HEK293 (cell line): ENCODE measurements at regions not wholly inside any gene's neighbourhood (a gene's known extent, or its start where the extent isn't known, plus 50 kb on each side); places are given as distances from the start of the nearest gene placed in this dataset.

Experiments
- CTCF ChIA-PET: fragments of 350-600 bp; formaldehyde crosslinking; extraction: SDS; loops from one replicate; lab custom pipeline; 2021; ENCODE audit warnings: antibody characterized with exemption; lab: Yijun Ruan, JAX
- POLR2A ChIA-PET: fragments of 300-600 bp; formaldehyde crosslinking; extraction: SDS; loops from one replicate; lab custom pipeline; 2020; ENCODE audit warnings: antibody characterized with exemption, inconsistent platforms; lab: Yijun Ruan, JAX
- H3K27ac ChIP-seq: fragments of 200-500 bp; sonication (Bioruptor generic); 2 replicates; pipeline ENCODE4 v1.5.1; 2014; ENCODE audit warnings: low read depth, low read length, control low read depth, inconsistent platforms; ENCODE audit errors: extremely low read depth
- H3K36me3 ChIP-seq, 2 experiments: fragments of 200-500 bp in 1 of 2; sonication (Bioruptor generic) in 1 of 2; 1 replicate in 1 of 2; 2 replicates in 1 of 2; pipeline ENCODE4 v1.5.1; 2014 to 2017; ENCODE audit warnings: inconsistent platforms in 2 of 2, low read length in 2 of 2; ENCODE audit not compliant: control insufficient read depth in 2 of 2, insufficient read depth in 1 of 2
- H3K4me1 ChIP-seq: fragments of 200-500 bp; sonication (Bioruptor generic); 2 replicates; pipeline ENCODE4 v1.5.1; 2014; ENCODE audit warnings: mild to moderate bottlenecking, low read length, inconsistent platforms; ENCODE audit not compliant: control insufficient read depth, insufficient read depth
- H3K4me3 ChIP-seq: 2 replicates; pipeline ENCODE4 v1.5.1; 2011; ENCODE audit warnings: low read depth, mild to moderate bottlenecking, control low read depth, low read length, moderate library complexity
- H3K9me3 ChIP-seq: fragments of 200-500 bp; sonication (Bioruptor generic); 2 replicates; pipeline ENCODE4 v1.5.1; 2014; ENCODE audit warnings: low read depth, low read length, inconsistent platforms; ENCODE audit not compliant: control insufficient read depth, insufficient read depth
- EGR2 ChIP-seq: fragments of 450-650 bp; formaldehyde crosslinking; IDR thresholded peaks from 2 replicates; pipeline ENCODE4 v1.5.1; 2016; ENCODE audit warnings: low read depth, missing biosample characterization, missing genetic modification characterization
- KLF8 ChIP-seq: fragments of 450-650 bp; formaldehyde crosslinking; IDR thresholded peaks from 2 replicates; pipeline ENCODE4 v1.5.1; 2016; ENCODE audit warnings: missing biosample characterization, missing genetic modification characterization
- ZBTB17 ChIP-seq: fragments of 450-650 bp; formaldehyde crosslinking; IDR thresholded peaks from 2 replicates; pipeline ENCODE4 v1.5.1; 2016; ENCODE audit warnings: missing biosample characterization, missing genetic modification characterization
- ZBTB20 ChIP-seq: fragments of 450-650 bp; formaldehyde crosslinking; IDR thresholded peaks from 2 replicates; pipeline ENCODE4 v1.5.1; 2016; ENCODE audit warnings: missing biosample characterization, missing genetic modification characterization
- ZNF10 ChIP-seq: fragments of 450-650 bp; formaldehyde crosslinking; IDR thresholded peaks from 2 replicates; pipeline ENCODE4 v1.5.1; 2017; ENCODE audit warnings: missing biosample characterization, missing genetic modification characterization
- ZNF133 ChIP-seq: fragments of 450-650 bp; formaldehyde crosslinking; IDR thresholded peaks from 2 replicates; pipeline ENCODE4 v1.5.1; 2016; ENCODE audit warnings: missing biosample characterization, missing genetic modification characterization
- ZNF23 ChIP-seq: fragments of 450-650 bp; formaldehyde crosslinking; IDR thresholded peaks from 2 replicates; pipeline ENCODE4 v1.5.1; 2016; ENCODE audit warnings: missing biosample characterization, missing genetic modification characterization, borderline replicate concordance
- ZNF239 ChIP-seq: fragments of 450-650 bp; formaldehyde crosslinking; IDR thresholded peaks from 2 replicates; pipeline ENCODE4 v1.5.1; 2016; ENCODE audit warnings: missing biosample characterization, missing genetic modification characterization
- ZNF548 ChIP-seq: fragments of 450-650 bp; formaldehyde crosslinking; IDR thresholded peaks from 2 replicates; pipeline ENCODE4 v1.5.1; 2016; ENCODE audit warnings: missing biosample characterization, missing genetic modification characterization
- ZNF571 ChIP-seq: fragments of 450-650 bp; formaldehyde crosslinking; IDR thresholded peaks from 2 replicates; pipeline ENCODE4 v1.5.0; 2017; ENCODE audit warnings: missing biosample characterization, missing genetic modification characterization
- ZNF621 ChIP-seq: fragments of 450-650 bp; formaldehyde crosslinking; IDR thresholded peaks from 2 replicates; pipeline ENCODE4 v1.5.1; 2017; ENCODE audit warnings: missing biosample characterization, missing genetic modification characterization
- TF ChIP-seq, protein P1 (sequence below): fragments of 450-650 bp; formaldehyde crosslinking; IDR thresholded peaks from 2 replicates; pipeline ENCODE4 v1.5.1; 2016; ENCODE audit warnings: missing biosample characterization, missing genetic modification characterization, low read depth
- TF ChIP-seq, protein P2 (sequence below): fragments of 450-650 bp; formaldehyde crosslinking; IDR thresholded peaks from 2 replicates; pipeline ENCODE4 v1.5.1; 2016; ENCODE audit warnings: missing biosample characterization, missing genetic modification characterization
- TF ChIP-seq, protein P3 (sequence below): fragments of 450-650 bp; formaldehyde crosslinking; IDR thresholded peaks from 2 replicates; pipeline ENCODE4 v1.5.1; 2016; ENCODE audit warnings: missing biosample characterization, missing genetic modification characterization
- TF ChIP-seq, protein P4 (sequence below): fragments of 450-650 bp; formaldehyde crosslinking; IDR thresholded peaks from 2 replicates; pipeline ENCODE4 v1.5.1; 2016; ENCODE audit warnings: missing biosample characterization, missing genetic modification characterization

DNA sequence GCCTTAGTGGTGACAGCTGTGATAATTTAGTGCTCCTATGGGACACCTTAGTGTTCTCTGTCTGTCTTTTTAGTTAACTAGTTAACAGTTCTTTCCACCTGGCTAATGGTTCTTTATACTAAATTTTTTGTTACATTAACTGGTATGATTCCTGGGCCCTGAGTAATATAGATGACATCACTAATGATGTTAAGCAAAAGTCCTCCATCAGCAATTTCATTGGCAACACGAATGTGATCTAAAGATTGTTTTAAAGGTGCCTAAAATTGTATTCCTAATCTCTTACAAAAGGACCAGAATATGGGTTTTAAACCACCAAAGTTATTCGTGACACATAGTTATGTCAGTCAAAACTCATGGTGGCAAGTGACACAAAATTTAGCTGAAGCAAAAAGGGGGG lies 235.3 kb downstream of the TENT4A start:
- H3K4me3 ChIP-seq: no peak overlapping the region
- H3K9me3 ChIP-seq: no peaks in the 10 kb centered on the region
- H3K36me3 ChIP-seq: no peaks in the 10 kb centered on the region
- H3K4me1 ChIP-seq: no peaks in the 10 kb centered on the region
- TF ChIP-seq, protein P1, sequence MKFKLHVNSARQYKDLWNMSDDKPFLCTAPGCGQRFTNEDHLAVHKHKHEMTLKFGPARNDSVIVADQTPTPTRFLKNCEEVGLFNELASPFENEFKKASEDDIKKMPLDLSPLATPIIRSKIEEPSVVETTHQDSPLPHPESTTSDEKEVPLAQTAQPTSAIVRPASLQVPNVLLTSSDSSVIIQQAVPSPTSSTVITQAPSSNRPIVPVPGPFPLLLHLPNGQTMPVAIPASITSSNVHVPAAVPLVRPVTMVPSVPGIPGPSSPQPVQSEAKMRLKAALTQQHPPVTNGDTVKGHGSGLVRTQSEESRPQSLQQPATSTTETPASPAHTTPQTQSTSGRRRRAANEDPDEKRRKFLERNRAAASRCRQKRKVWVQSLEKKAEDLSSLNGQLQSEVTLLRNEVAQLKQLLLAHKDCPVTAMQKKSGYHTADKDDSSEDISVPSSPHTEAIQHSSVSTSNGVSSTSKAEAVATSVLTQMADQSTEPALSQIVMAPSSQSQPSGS (tag by site-specific recombination): 0 out of 2 replicates have a peak, but pooled peaks have one; percentile 5
- TF ChIP-seq, protein P2, sequence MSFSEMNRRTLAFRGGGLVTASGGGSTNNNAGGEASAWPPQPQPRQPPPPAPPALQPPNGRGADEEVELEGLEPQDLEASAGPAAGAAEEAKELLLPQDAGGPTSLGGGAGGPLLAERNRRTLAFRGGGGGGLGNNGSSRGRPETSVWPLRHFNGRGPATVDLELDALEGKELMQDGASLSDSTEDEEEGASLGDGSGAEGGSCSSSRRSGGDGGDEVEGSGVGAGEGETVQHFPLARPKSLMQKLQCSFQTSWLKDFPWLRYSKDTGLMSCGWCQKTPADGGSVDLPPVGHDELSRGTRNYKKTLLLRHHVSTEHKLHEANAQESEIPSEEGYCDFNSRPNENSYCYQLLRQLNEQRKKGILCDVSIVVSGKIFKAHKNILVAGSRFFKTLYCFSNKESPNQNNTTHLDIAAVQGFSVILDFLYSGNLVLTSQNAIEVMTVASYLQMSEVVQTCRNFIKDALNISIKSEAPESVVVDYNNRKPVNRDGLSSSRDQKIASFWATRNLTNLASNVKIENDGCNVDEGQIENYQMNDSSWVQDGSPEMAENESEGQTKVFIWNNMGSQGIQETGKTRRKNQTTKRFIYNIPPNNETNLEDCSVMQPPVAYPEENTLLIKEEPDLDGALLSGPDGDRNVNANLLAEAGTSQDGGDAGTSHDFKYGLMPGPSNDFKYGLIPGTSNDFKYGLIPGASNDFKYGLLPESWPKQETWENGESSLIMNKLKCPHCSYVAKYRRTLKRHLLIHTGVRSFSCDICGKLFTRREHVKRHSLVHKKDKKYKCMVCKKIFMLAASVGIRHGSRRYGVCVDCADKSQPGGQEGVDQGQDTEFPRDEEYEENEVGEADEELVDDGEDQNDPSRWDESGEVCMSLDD: no peak
- TF ChIP-seq, all 188 proteins: peak for 1
- ChIA-PET CTCF (no interaction called here), POLR2A (no interaction called here)
- no peak overlapping the region for H3K27ac ChIP-seq

DNA sequence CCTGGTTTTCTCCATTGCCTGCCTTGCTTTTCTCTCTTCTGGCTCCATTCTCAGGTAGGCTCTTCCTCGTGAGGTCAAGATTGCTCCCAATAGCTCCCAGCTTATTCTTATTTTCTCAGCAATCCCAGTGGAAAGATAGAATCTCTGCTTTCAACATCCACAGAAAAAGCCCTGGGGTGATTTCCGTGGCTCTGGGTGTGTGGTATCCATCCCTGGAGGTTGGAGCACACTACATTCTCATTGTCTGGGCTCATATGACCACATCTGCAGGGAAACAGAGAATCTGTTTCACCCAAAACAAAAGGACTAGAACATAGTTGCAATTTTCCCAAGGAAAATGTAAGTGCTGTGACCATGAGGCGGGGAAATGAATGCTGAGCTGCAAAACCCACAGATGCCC lies 236.0 kb downstream of the TENT4A start:
- H3K27ac ChIP-seq: no peak overlapping the region
- CTCF ChIA-PET: no interaction called here
- no peak overlapping the region for H3K4me3 ChIP-seq
- TF ChIP-seq KLF8 (tag by site-specific recombination) (no peak), ZNF133 (tag by site-specific recombination) (no peak), ZNF10 (tag by site-specific recombination) (no peak), ZNF621 (no peak), ZNF548 (no peak), ZBTB17 (tag by site-specific recombination) (no peak)
- TF ChIP-seq, all 188 proteins: peak for 0
- Histone ChIP-seq H3K36me3 (no peaks in the 10 kb centered on the region), H3K4me1 (no peaks in the 10 kb centered on the region), H3K9me3 (no peaks in the 10 kb centered on the region)
- POLR2A ChIA-PET: no interaction called here

DNA sequence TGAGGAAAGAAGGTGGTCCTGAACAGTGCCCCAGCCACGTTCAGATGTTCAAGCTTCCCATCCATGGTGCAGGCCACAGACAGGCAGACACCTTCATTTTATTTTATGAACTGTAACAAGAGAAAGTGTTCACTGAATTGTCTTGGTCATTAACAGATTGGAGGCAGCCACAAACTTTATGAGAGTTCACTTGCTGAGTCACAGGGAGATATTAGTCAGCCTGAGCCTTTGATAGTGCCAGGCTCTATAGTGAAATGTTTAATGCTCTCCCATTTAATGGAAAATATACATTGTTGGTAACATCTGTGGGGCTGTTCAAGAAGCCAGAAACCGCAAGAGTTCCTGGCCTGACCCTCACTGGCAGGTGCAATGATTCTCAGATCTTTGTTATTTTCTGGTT lies 237.0 kb downstream of the TENT4A start:
- ChIA-PET CTCF (no interaction called here), POLR2A (no interaction called here)
- Histone ChIP-seq H3K4me3 (no peak overlapping the region), H3K4me1 (no peaks in the 10 kb centered on the region), H3K27ac (no peak overlapping the region), H3K36me3 (no peaks in the 10 kb centered on the region), H3K9me3 (no peaks in the 10 kb centered on the region)
- TF ChIP-seq, protein P3, sequence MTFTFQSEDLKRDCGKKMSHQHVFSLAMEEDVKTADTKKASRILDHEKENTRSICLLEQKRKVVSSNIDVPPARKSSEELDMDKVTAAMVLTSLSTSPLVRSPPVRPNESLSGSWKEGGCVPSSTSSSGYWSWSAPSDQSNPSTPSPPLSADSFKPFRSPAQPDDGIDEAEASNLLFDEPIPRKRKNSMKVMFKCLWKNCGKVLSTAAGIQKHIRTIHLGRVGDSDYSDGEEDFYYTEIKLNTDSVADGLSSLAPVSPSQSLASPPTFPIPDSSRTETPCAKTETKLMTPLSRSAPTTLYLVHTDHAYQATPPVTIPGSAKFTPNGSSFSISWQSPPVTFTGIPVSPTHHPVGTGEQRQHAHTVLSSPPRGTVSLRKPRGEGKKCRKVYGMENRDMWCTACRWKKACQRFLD (tag by site-specific recombination): no peak
- TF ChIP-seq ZNF571 (tag by site-specific recombination) (no peak), ZNF23 (no peak), ZNF239 (tag by site-specific recombination) (no peak), EGR2 (tag by site-specific recombination) (no peak), ZBTB20 (tag by site-specific recombination) (no peak)
- TF ChIP-seq, protein P4, sequence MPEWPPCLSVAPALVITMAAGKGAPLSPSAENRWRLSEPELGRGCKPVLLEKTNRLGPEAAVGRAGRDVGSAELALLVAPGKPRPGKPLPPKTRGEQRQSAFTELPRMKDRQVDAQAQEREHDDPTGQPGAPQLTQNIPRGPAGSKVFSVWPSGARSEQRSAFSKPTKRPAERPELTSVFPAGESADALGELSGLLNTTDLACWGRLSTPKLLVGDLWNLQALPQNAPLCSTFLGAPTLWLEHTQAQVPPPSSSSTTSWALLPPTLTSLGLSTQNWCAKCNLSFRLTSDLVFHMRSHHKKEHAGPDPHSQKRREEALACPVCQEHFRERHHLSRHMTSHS (tag by site-specific recombination): no peak
